ENCODE measurements at regions not wholly inside any gene's neighbourhood (a gene's known extent, or its start where the extent isn't known, plus 50 kb on each side); places are given as distances from the start of the nearest gene placed in this dataset.

- no peaks in the 10 kb centered on the region for H3K36me3 ChIP-seq
- intact Hi-C loops (cut with DNase I): no loop called here
- no peak overlapping the region for H3K4me3 ChIP-seq
- no peaks in the 10 kb centered on the region for H3K9me3 ChIP-seq
- DNase-seq: no peak
- H3K27ac ChIP-seq: no peak overlapping the region
- H3K4me1 ChIP-seq: no peaks in the 10 kb centered on the region
- TF ChIP-seq CTCF (IDR thresholded peaks at IDR 0.05): no peak
- ATAC-seq: no peak
- H3K27me3 ChIP-seq (ENCODE audit: low read depth): no peaks in the 10 kb centered on the region
Observed at GRCh38 chr13:106354961-106355360, 180.5 kb downstream of the EFNB2 start.

- Histone ChIP-seq H3K36me3 (no peaks in the 10 kb centered on the region), H3K4me1 (peaks cover 12% of the 10 kb centered on the region), H3K9me3 (no peaks in the 10 kb centered on the region), H3K27me3 (ENCODE audit: low read depth) (no peaks in the 10 kb centered on the region), H3K4me3 (no peak overlapping the region), H3K27ac (no peak overlapping the region)
- ATAC-seq: no peak
- no peak for TF ChIP-seq CTCF (IDR thresholded peaks at IDR 0.05)
- intact Hi-C loops (cut with DNase I): no loop called here
- DNase-seq: no peak
Observed at GRCh38 chr13:106352850-106353249, 182.6 kb downstream of the EFNB2 start.

GRCh38 chr13:106351251-106351650 is 184.2 kb downstream of the EFNB2 start:
- Histone ChIP-seq H3K27ac (no peak overlapping the region), H3K4me1 (peaks cover 12% of the 10 kb centered on the region), H3K9me3 (no peaks in the 10 kb centered on the region), H3K27me3 (ENCODE audit: low read depth) (peaks cover 8% of the 10 kb centered on the region), H3K4me3 (no peak overlapping the region), H3K36me3 (no peaks in the 10 kb centered on the region)
- DNase-seq (no peak), ATAC-seq (no peak)
- TF ChIP-seq CTCF (IDR thresholded peaks at IDR 0.05): no peak
- intact Hi-C loops (cut with DNase I): no loop called here

GRCh38 chr13:106350208-106350607 is 185.3 kb downstream of the EFNB2 start:
- peak; percentile 57 for DNase-seq
- no peak for TF ChIP-seq CTCF (IDR thresholded peaks at IDR 0.05)

GRCh38 chr13:106349080-106349931 is 186.2 kb downstream of the EFNB2 start:
- Histone ChIP-seq H3K4me3 (peak overlapping the region; percentile 42), H3K27me3 (ENCODE audit: low read depth) (peaks cover 8% of the 10 kb centered on the region), H3K27ac (no peak overlapping the region), H3K36me3 (no peaks in the 10 kb centered on the region), H3K9me3 (no peaks in the 10 kb centered on the region), H3K4me1 (peaks cover 12% of the 10 kb centered on the region)
- DNase-seq: peak; percentile 48
- TF ChIP-seq CTCF (IDR thresholded peaks at IDR 0.05): no peak
- intact Hi-C loops (cut with DNase I): no loop called here
- ATAC-seq: peak; percentile 66 to 87

More at GRCh38 chr13:106350208-106350607, 185.3 kb downstream of the EFNB2 start:
- no peaks in the 10 kb centered on the region for H3K36me3 ChIP-seq
- no peaks in the 10 kb centered on the region for H3K9me3 ChIP-seq
- peaks cover 12% of the 10 kb centered on the region for H3K4me1 ChIP-seq
- H3K27ac ChIP-seq: no peak overlapping the region
- intact Hi-C loops (cut with DNase I): no loop called here
- H3K4me3 ChIP-seq: no peak overlapping the region
- H3K27me3 ChIP-seq (ENCODE audit: low read depth): peaks cover 8% of the 10 kb centered on the region
- peak; percentile 86 to 87 for ATAC-seq
